ENCODE measurements at regions not wholly inside any gene's neighbourhood (a gene's known extent, or its start where the extent isn't known, plus 50 kb on each side); places are given as distances from the start of the nearest gene placed in this dataset.

DNA sequence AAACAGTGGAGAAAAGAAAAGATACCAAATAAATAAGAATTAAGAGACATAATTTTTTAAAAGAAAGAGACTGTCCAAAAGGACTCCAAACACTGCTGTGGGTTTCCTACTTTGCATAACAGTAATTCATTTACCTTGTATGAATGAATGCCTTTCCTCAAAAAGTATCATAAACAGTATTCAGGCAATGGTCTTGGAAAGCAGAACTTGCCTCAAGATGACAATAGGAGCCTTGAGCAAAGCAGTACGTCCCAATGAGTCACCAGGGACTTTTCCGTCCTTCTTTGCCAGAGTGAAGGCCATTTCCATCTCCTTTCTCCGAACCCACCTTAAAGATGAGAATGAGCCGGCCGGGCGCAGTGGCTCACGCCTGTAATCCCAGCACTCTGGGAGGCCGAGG, 186.4 kb downstream of the ZBTB18 start:
- no peak overlapping the region for H3K27ac ChIP-seq (ENCODE audit: low read length)
- no TSS peak for BruUV-seq (replicated peaks)
- peaks cover 4% of the 10 kb centered on the region; the same call in 1 of the 2 replicates for H3K27me3 ChIP-seq (ENCODE audit: control insufficient read depth, insufficient read depth, low read length)
- intact Hi-C loops (cut with micrococcal nuclease; ENCODE audit: unreplicated experiment) (no loop called here), in situ Hi-C loops (cut with HindIII; ENCODE audit: low pct_unique_long_range_greater_than_20kb, low sequenced_read_pairs) (no loop called here)
- TF ChIP-seq, protein P1, sequence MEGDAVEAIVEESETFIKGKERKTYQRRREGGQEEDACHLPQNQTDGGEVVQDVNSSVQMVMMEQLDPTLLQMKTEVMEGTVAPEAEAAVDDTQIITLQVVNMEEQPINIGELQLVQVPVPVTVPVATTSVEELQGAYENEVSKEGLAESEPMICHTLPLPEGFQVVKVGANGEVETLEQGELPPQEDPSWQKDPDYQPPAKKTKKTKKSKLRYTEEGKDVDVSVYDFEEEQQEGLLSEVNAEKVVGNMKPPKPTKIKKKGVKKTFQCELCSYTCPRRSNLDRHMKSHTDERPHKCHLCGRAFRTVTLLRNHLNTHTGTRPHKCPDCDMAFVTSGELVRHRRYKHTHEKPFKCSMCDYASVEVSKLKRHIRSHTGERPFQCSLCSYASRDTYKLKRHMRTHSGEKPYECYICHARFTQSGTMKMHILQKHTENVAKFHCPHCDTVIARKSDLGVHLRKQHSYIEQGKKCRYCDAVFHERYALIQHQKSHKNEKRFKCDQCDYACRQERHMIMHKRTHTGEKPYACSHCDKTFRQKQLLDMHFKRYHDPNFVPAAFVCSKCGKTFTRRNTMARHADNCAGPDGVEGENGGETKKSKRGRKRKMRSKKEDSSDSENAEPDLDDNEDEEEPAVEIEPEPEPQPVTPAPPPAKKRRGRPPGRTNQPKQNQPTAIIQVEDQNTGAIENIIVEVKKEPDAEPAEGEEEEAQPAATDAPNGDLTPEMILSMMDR (IDR thresholded peaks at IDR 0.05) = no peak
- TF ChIP-seq, protein P2, sequence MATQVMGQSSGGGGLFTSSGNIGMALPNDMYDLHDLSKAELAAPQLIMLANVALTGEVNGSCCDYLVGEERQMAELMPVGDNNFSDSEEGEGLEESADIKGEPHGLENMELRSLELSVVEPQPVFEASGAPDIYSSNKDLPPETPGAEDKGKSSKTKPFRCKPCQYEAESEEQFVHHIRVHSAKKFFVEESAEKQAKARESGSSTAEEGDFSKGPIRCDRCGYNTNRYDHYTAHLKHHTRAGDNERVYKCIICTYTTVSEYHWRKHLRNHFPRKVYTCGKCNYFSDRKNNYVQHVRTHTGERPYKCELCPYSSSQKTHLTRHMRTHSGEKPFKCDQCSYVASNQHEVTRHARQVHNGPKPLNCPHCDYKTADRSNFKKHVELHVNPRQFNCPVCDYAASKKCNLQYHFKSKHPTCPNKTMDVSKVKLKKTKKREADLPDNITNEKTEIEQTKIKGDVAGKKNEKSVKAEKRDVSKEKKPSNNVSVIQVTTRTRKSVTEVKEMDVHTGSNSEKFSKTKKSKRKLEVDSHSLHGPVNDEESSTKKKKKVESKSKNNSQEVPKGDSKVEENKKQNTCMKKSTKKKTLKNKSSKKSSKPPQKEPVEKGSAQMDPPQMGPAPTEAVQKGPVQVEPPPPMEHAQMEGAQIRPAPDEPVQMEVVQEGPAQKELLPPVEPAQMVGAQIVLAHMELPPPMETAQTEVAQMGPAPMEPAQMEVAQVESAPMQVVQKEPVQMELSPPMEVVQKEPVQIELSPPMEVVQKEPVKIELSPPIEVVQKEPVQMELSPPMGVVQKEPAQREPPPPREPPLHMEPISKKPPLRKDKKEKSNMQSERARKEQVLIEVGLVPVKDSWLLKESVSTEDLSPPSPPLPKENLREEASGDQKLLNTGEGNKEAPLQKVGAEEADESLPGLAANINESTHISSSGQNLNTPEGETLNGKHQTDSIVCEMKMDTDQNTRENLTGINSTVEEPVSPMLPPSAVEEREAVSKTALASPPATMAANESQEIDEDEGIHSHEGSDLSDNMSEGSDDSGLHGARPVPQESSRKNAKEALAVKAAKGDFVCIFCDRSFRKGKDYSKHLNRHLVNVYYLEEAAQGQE (IDR thresholded peaks at IDR 0.05; ENCODE audit: insufficient read depth in 1 of 2, low read depth in 2 of 2, low read length in 1 of 2) = no peak
- no peak for TF ChIP-seq SIN3A (IDR thresholded peaks at IDR 0.05; ENCODE audit: borderline replicate concordance, insufficient read depth, low read depth, low read length)
- DNase-seq (ENCODE audit: low read depth, low spot score) (no peak), ATAC-seq (no peak)
- ChIA-PET CTCF (no interaction called here), POLR2A (no interaction called here)
- no peaks in the 10 kb centered on the region for H3K9me3 ChIP-seq (ENCODE audit: control insufficient read depth, insufficient read depth, low read depth, low read length)
- no peaks in the 10 kb centered on the region for H3K36me3 ChIP-seq (ENCODE audit: control insufficient read depth, insufficient read depth, low read length)
- no peaks in the 10 kb centered on the region for H3K4me1 ChIP-seq (ENCODE audit: control insufficient read depth, insufficient read depth, low read length)
- H3K4me3 ChIP-seq (ENCODE audit: low read depth in 2 of 2, low read length in 2 of 2) = no peak overlapping the region

DNA sequence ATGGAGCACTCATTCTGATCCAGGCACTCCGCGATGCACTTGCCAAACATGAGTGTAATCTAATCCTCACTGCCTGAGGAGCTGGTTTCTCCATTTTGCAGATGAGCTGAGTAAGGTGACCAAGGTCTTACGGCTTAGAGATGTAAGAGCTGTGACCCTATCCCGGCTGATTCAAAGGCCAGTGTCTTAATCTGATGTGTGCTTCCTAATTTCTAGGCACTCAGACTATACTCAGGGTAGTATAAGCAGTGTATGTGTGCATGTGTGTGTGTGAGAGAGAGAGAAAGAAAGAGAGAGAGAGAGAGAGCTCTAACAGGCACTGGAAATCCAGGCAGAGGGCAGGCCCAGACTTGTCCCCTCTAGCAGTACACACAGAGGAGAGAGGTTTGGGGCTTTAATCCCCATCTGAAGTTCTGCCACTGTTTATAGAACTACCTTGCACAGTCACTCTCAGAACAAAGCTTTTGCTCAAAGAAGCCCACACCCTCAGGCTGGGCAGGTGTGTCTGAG, 188.2 kb downstream of the ZBTB18 start:
- CTCF ChIA-PET = no interaction called here
- in situ Hi-C loops (cut with HindIII; ENCODE audit: low pct_unique_long_range_greater_than_20kb, low sequenced_read_pairs) = no loop called here
- TF ChIP-seq, protein P2 (IDR thresholded peaks at IDR 0.05; ENCODE audit: insufficient read depth in 1 of 2, low read depth in 2 of 2, low read length in 1 of 2) = no peak
- no peak for TF ChIP-seq POLR2AphosphoS5 (IDR thresholded peaks at IDR 0.05; ENCODE audit: low read depth, low read length)
- no peak for TF ChIP-seq SIN3A (IDR thresholded peaks at IDR 0.05; ENCODE audit: borderline replicate concordance, insufficient read depth, low read depth, low read length)
- no peak for TF ChIP-seq TCF7L2 (IDR thresholded peaks at IDR 0.05; ENCODE audit: low read depth, low read length)
- TF ChIP-seq, protein P1 (IDR thresholded peaks at IDR 0.05) = no peak
- POLR2A ChIA-PET = no interaction called here
- H3K36me3 ChIP-seq (ENCODE audit: control insufficient read depth, insufficient read depth, low read length) = no peaks in the 10 kb centered on the region
- ATAC-seq (no peak), DNase-seq (ENCODE audit: low read depth, low spot score) (no peak)
- intact Hi-C loops (cut with micrococcal nuclease; ENCODE audit: unreplicated experiment) = no loop called here
- H3K27ac ChIP-seq (ENCODE audit: low read length) = no peak overlapping the region
- H3K4me1 ChIP-seq (ENCODE audit: control insufficient read depth, insufficient read depth, low read length) = no peaks in the 10 kb centered on the region
- no peaks in the 10 kb centered on the region for H3K9me3 ChIP-seq (ENCODE audit: control insufficient read depth, insufficient read depth, low read depth, low read length)
- no peaks in the 10 kb centered on the region; the same call in 1 of the 2 replicates for H3K27me3 ChIP-seq (ENCODE audit: control insufficient read depth, insufficient read depth, low read length)
- no peak overlapping the region for H3K4me3 ChIP-seq (ENCODE audit: low read depth in 2 of 2, low read length in 2 of 2)
- no TSS peak for BruUV-seq (replicated peaks)

Data from Panc1 (cell line).